HFF-Myc (cell line): ENCODE measurements at regions not wholly inside any gene's neighbourhood (a gene's known extent, or its start where the extent isn't known, plus 50 kb on each side); places are given as distances from the start of the nearest gene placed in this dataset.

Experiments used
- DNase-seq: peaks from one replicate; pipeline ENCODE4 v3.0.0-alpha.2; 2011; ENCODE audit warnings: low read depth; ENCODE audit errors: extremely low read depth
- H3K4me3 ChIP-seq: replicated peaks from 2 replicates; pipeline ENCODE4 v1.5.1; 2011; ENCODE audit warnings: low read depth, mild to moderate bottlenecking, control low read depth, low read length
- TF ChIP-seq, protein P1 (sequence below): IDR thresholded peaks from 2 replicates; pipeline ENCODE4 v1.5.1; 2012; ENCODE audit warnings: mild to moderate bottlenecking, low read depth, low read length, control low read depth; ENCODE audit errors: missing control alignments

DNA sequence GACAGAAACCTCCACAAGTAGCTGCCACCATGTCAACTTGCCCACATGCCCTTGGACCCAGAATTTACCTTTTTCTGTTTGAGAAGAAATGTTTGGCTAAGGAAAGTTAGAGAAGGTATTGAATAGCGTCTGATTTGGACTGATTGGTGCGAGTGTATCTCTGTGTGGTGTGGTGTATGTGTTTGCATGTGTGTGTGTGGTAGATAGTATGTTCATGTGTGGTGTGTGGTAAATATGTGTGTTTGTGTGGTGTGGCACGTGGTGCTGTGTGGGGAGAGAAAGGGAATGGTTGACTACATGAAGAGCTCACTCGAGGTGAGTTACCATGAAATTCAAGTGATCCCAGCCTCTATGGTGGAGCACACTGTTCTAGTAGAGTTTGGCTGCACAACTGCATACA lies 360.8 kb upstream of the SPHKAP start:
- TF ChIP-seq, protein P1, sequence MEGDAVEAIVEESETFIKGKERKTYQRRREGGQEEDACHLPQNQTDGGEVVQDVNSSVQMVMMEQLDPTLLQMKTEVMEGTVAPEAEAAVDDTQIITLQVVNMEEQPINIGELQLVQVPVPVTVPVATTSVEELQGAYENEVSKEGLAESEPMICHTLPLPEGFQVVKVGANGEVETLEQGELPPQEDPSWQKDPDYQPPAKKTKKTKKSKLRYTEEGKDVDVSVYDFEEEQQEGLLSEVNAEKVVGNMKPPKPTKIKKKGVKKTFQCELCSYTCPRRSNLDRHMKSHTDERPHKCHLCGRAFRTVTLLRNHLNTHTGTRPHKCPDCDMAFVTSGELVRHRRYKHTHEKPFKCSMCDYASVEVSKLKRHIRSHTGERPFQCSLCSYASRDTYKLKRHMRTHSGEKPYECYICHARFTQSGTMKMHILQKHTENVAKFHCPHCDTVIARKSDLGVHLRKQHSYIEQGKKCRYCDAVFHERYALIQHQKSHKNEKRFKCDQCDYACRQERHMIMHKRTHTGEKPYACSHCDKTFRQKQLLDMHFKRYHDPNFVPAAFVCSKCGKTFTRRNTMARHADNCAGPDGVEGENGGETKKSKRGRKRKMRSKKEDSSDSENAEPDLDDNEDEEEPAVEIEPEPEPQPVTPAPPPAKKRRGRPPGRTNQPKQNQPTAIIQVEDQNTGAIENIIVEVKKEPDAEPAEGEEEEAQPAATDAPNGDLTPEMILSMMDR: no peak
- no peak for DNase-seq
- H3K4me3 ChIP-seq: no peak overlapping the region

DNA sequence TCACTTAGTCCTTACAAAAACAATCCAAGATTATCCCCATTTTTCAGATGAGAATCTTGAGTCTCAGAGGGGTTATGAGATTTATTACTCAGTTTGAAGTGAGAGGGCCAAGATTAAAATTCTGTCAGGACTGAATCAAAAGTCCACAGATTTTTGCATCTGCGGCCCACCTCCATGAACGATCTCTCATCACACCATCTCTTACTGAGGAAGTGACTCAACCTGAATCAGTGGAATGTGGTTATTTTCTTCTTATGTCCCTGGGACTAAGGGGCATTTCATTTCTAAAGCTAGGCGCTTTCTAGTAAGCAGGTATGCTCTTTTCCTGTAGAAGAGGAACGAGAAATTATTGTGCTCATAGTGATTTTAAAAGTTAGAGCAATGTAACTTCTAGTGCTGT lies 360.3 kb upstream of the SPHKAP start:
- TF ChIP-seq, protein P1: no peak
- peak; percentile 39 for DNase-seq
- H3K4me3 ChIP-seq: no peak overlapping the region

DNA sequence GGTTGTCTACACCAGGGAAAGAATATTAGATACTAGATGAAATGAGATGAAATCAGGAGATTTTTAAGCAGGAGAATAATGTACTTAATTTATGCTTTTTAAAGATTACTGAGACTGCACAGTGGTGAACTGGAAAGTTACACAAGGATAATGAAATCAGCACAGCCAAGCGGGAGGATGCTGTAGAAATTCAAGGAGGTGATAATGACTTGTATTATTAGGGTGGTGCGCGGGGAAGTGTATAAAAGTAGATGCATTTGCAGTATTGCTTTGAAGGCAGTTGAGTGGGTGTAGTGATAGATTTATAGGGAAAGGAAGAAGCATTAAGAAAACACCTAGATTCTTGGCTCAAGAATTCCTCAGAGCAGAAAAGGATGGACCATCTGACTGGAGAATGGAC lies 359.5 kb upstream of the SPHKAP start:
- H3K4me3 ChIP-seq: no peak overlapping the region
- DNase-seq: no peak
- TF ChIP-seq, protein P1: no peak

DNA sequence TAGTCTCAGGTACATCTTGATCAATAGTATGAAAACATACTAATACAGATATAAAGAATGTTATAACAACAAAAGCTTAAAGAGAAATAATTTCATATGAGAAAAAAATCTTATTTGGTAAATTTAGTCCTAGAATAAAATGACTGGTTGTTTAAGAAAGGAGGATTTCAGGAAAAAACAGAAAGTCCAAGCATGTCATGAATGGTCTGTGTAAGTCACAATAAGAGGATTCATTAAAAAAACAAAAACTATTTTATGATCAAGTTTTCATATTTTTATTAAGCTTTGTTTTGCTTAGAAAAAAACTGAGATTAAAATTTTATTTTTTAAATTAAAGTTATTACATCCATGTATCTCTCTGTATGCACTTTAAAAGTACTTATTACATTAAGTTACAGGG lies 353.9 kb upstream of the SPHKAP start:
- no peak for DNase-seq
- TF ChIP-seq, protein P1: no peak
- H3K4me3 ChIP-seq: no peak overlapping the region

DNA sequence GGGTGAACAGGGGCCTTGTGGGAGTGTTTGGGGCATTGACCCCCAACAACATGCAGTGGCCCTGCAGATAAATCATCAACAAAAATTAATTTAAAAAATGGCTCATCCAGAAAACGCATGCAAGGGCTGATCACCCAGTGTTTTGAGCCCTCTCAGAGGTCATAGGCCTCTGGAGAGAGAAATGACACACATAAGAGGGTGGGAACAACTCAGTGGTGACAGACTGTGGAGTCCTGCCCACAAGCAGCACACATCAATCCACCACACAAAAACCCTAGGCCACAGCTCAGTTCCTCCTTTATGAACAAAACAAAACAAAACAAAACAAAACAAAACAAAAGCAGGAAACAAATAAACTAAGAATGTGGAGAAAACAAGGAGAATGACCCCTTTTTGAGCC lies 351.7 kb upstream of the SPHKAP start:
- DNase-seq: no peak
- H3K4me3 ChIP-seq: no peak overlapping the region
- TF ChIP-seq, protein P1: no peak

DNA sequence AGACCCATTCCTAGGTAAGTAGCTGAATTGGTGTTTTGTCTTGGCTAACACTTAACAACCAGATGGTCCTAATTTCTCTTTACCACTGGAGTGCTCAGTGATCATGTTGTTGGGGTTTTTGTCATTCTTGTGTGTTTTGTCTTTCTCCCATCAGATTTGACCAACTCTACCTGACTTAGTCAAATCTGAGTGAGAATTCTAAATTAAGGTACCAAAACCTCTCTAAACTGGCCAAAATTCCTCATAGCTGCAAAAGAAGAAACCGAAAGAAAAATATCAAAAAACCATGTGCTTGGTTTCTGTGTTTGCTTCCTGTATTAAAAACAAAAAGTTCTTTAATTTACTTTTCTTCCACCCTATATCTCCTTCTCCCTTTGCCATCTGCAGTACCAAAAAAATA lies 350.7 kb upstream of the SPHKAP start:
- TF ChIP-seq, protein P1: no peak
- no peak overlapping the region for H3K4me3 ChIP-seq
- no peak for DNase-seq

DNA sequence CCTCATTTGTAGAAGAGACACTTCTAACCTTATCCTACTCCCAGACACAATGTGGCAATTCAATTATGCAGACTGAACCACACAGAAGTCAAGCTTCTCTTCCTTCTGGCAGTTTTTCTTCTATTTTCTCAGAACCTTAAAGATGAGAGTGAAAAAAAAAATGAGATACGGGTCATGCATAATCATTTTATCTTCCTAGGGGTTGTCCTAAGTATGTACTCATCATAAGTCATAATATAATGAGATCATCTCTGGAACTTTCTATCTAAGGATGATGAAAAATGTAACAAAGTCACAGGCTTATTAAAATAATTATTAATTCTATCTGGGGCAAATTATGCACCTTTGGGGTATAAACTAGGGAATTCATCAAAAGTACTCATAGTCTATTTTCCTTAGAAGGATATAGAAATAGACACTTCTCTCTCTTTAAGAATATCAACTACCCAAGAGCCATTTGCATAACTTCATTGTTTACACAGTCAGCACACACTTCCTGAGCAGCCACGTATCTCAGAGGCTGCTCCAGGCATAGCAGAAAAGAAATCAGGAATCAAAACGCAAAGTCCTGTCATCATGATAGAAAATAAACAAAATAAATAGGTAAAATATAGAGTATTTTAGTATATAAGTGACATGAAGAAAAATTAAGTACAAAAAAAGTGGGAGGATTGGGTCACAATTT lies 345.9 kb upstream of the SPHKAP start:
- H3K4me3 ChIP-seq: no peak overlapping the region
- DNase-seq: no peak
- TF ChIP-seq, protein P1: no peak
